ENCODE measurements at regions not wholly inside any gene's neighbourhood (a gene's known extent, or its start where the extent isn't known, plus 50 kb on each side); places are given as distances from the start of the nearest gene placed in this dataset.
"Not testable (repeated sequence)": the region's sequence is repeated elsewhere in the genome, so short reads cannot be mapped to it uniquely, and the experiment has no call there.

- not testable (repeated sequence) for TF ChIP-seq EZH2 (IDR thresholded peaks at IDR 0.05); POLR2AphosphoS5 (IDR thresholded peaks at IDR 0.05; ENCODE audit: borderline replicate concordance, low read depth, low read length); FOXP2 (optimal IDR thresholded peaks at IDR 0.05; ENCODE audit: control extremely low read depth, extremely low read length, insufficient read depth)
These were observed 610.8 kb downstream of the XPNPEP1 start for GRCh38 chr10:109312555-109312954.

Data from SK-N-MC (cell line).